H9 (cell line): ENCODE measurements at regions not wholly inside any gene's neighbourhood (a gene's known extent, or its start where the extent isn't known, plus 50 kb on each side); places are given as distances from the start of the nearest gene placed in this dataset.

Experiments
- DNase-seq: peaks from one replicate; pipeline ENCODE4 v3.0.0-alpha.2; 2017
- H2AFZ ChIP-seq: one replicate; pipeline ENCODE4 v1.6.1; 2013; ENCODE audit warnings: mild to moderate bottlenecking, low read length, control low read depth, moderate library complexity
- H2AK5ac ChIP-seq: 2 replicates; pipeline ENCODE4 v1.6.1; 2013; ENCODE audit warnings: low read length, control low read depth, mixed read lengths; ENCODE audit not compliant: insufficient read length
- H2BK120ac ChIP-seq: one replicate; pipeline ENCODE4 v1.6.1; 2013; ENCODE audit warnings: low read depth, mild to moderate bottlenecking, low read length, control low read depth, inconsistent platforms; ENCODE audit not compliant: poor library complexity, severe bottlenecking
- H2BK12ac ChIP-seq: 2 replicates; pipeline ENCODE4 v1.6.1; 2013; ENCODE audit warnings: low read length, control low read depth, mixed read lengths, low read depth; ENCODE audit not compliant: insufficient read length
- H2BK15ac ChIP-seq: 2 replicates; pipeline ENCODE4 v1.6.1; 2013; ENCODE audit warnings: low read depth, low read length, control low read depth
- H2BK20ac ChIP-seq: one replicate; pipeline ENCODE4 v1.6.1; 2013; ENCODE audit warnings: low read depth, mild to moderate bottlenecking, low read length, control low read depth, inconsistent platforms; ENCODE audit not compliant: poor library complexity, severe bottlenecking
- H2BK5ac ChIP-seq: 2 replicates; pipeline ENCODE4 v1.6.1; 2013; ENCODE audit warnings: low read length, control low read depth, mixed read lengths; ENCODE audit not compliant: insufficient read length
- H3K14ac ChIP-seq: 2 replicates; pipeline ENCODE4 v1.6.1; 2013; ENCODE audit warnings: low read length, control low read depth; ENCODE audit not compliant: insufficient read depth
- H3K18ac ChIP-seq: 2 replicates; pipeline ENCODE4 v1.6.1; 2013; ENCODE audit warnings: low read depth, mild to moderate bottlenecking, mixed read lengths, low read length, control low read depth; ENCODE audit not compliant: insufficient read length
- H3K23ac ChIP-seq: 2 replicates; pipeline ENCODE4 v1.6.1; 2013; ENCODE audit warnings: low read length, control low read depth, mixed read lengths, low read depth; ENCODE audit not compliant: insufficient read length
- H3K23me2 ChIP-seq: 2 replicates; pipeline ENCODE4 v1.6.1; 2013; ENCODE audit warnings: low read depth, mild to moderate bottlenecking, mixed read lengths, low read length, control low read depth; ENCODE audit not compliant: insufficient read length, poor library complexity, severe bottlenecking
- H3K27ac ChIP-seq: 2 replicates; pipeline ENCODE4 v1.5.1; 2013; ENCODE audit warnings: low read length, control low read depth, mixed read lengths, low read depth; ENCODE audit not compliant: insufficient read length
- H3K27me3 ChIP-seq: 2 replicates; pipeline ENCODE4 v1.6.1; 2013; ENCODE audit warnings: low read length, control low read depth, inconsistent platforms; ENCODE audit not compliant: insufficient read depth
- H3K4ac ChIP-seq: 2 replicates; pipeline ENCODE4 v1.6.1; 2013; ENCODE audit warnings: low read depth, mild to moderate bottlenecking, control low read depth, inconsistent platforms, low read length, moderate library complexity
- H3K4me1 ChIP-seq: 2 replicates; pipeline ENCODE4 v1.6.1; 2013; ENCODE audit warnings: low read length, control low read depth, inconsistent platforms; ENCODE audit not compliant: insufficient read depth
- H3K4me2 ChIP-seq: 2 replicates; pipeline ENCODE4 v1.6.1; 2013; ENCODE audit warnings: low read length, control low read depth, mixed read lengths; ENCODE audit not compliant: insufficient read length, insufficient read depth
- H3K56ac ChIP-seq: 2 replicates; pipeline ENCODE4 v1.6.1; 2013; ENCODE audit warnings: low read depth, mild to moderate bottlenecking, mixed read lengths, low read length, control low read depth; ENCODE audit not compliant: insufficient read length
- H3K79me1 ChIP-seq: 2 replicates; pipeline ENCODE4 v1.6.1; 2013; ENCODE audit warnings: low read depth, mild to moderate bottlenecking, moderate library complexity, low read length, control low read depth, inconsistent platforms; ENCODE audit not compliant: insufficient read depth, poor library complexity, severe bottlenecking
- H3K79me2 ChIP-seq: 2 replicates; pipeline ENCODE4 v1.6.1; 2013; ENCODE audit warnings: low read length, control low read depth, inconsistent platforms; ENCODE audit not compliant: insufficient read depth
- H3K9ac ChIP-seq: 2 replicates; pipeline ENCODE4 v1.6.1; 2013; ENCODE audit warnings: low read length, control low read depth, mixed read lengths; ENCODE audit not compliant: insufficient read length; ENCODE audit errors: extremely low read depth
- H3K9me3 ChIP-seq: one replicate; pipeline ENCODE4 v1.6.1; 2013; ENCODE audit warnings: low read depth, low read length, inconsistent platforms; ENCODE audit not compliant: control insufficient read depth
- H3T11ph ChIP-seq: one replicate; pipeline ENCODE4 v1.6.1; 2013; ENCODE audit warnings: mild to moderate bottlenecking, low read length, control low read depth, inconsistent platforms
- H4K20me1 ChIP-seq: one replicate; pipeline ENCODE4 v1.6.1; 2013; ENCODE audit not compliant: control insufficient read depth, insufficient read length, insufficient read depth
- H4K5ac ChIP-seq: 2 replicates; pipeline ENCODE4 v1.6.1; 2013; ENCODE audit warnings: low read depth, mild to moderate bottlenecking, mixed read lengths, low read length, control low read depth; ENCODE audit not compliant: insufficient read length
- H4K8ac ChIP-seq: replicated peaks from 2 replicates; pipeline ENCODE4 v1.6.1; 2013; ENCODE audit warnings: low read length, control low read depth, mixed read lengths, low read depth; ENCODE audit not compliant: insufficient read length
- H4K91ac ChIP-seq: 2 replicates; pipeline ENCODE4 v1.6.1; 2013; ENCODE audit warnings: low read depth, mild to moderate bottlenecking, moderate library complexity, mixed read lengths, low read length, control low read depth; ENCODE audit not compliant: insufficient read length
- H3K27ac Mint-ChIP-seq, 3 experiments: 2 replicates in 2 of 3; 3 replicates in 1 of 3; pipeline ENCODE4 v1.8.0; 2020 to 2021; ENCODE audit warnings: mixed read lengths in 3 of 3, mild to moderate bottlenecking in 1 of 3, moderate library complexity in 1 of 3
- H3K27me3 Mint-ChIP-seq: 2 replicates; pipeline ENCODE4 v1.8.0; 2021; ENCODE audit warnings: low read depth, mild to moderate bottlenecking, moderate library complexity, mixed read lengths
- H3K36me3 Mint-ChIP-seq, 3 experiments: 2 replicates in 2 of 3; 3 replicates in 1 of 3; pipeline ENCODE4 v1.8.0; 2020 to 2021; ENCODE audit warnings: low read depth in 3 of 3, mixed read lengths in 3 of 3; ENCODE audit not compliant: insufficient read depth in 1 of 3
- H3K4me1 Mint-ChIP-seq, 2 experiments: 2 replicates each; pipeline ENCODE4 v1.8.0; 2020; ENCODE audit warnings: mixed read lengths in 2 of 2
- H3K4me3 Mint-ChIP-seq, 2 experiments: 2 replicates in 1 of 2; 3 replicates in 1 of 2; pipeline ENCODE4 v1.8.0; 2020 to 2021; ENCODE audit warnings: mild to moderate bottlenecking in 2 of 2, mixed read lengths in 2 of 2, moderate library complexity in 1 of 2
- H3K9me3 Mint-ChIP-seq, 2 experiments: 2 replicates in 1 of 2; 3 replicates in 1 of 2; pipeline ENCODE4 v1.8.0; 2020; ENCODE audit warnings: mild to moderate bottlenecking in 2 of 2, mixed read lengths in 2 of 2, moderate library complexity in 1 of 2
- WGBS: extraction: QIAGEN DNeasy Blood & Tissue Kit; methylation state at CpG from one replicate; pipeline ENCODE4 v1.1.7; 2013; ENCODE audit warnings: missing lambda C conversion rate, low lambda C conversion rate, mixed read lengths; ENCODE audit not compliant: insufficient read length; ENCODE audit errors: extremely low coverage; 5-methylcytosine and 5-hydroxymethylcytosine counted together
- TF ChIP-seq, protein P1 (sequence below): fragments of 200-600 bp; sonication (generic); conservative IDR thresholded peaks from 3 replicates; pipeline ENCODE4 v1.8.0; 2021; ENCODE audit warnings: antibody characterized with exemption, mild to moderate bottlenecking

DNA sequence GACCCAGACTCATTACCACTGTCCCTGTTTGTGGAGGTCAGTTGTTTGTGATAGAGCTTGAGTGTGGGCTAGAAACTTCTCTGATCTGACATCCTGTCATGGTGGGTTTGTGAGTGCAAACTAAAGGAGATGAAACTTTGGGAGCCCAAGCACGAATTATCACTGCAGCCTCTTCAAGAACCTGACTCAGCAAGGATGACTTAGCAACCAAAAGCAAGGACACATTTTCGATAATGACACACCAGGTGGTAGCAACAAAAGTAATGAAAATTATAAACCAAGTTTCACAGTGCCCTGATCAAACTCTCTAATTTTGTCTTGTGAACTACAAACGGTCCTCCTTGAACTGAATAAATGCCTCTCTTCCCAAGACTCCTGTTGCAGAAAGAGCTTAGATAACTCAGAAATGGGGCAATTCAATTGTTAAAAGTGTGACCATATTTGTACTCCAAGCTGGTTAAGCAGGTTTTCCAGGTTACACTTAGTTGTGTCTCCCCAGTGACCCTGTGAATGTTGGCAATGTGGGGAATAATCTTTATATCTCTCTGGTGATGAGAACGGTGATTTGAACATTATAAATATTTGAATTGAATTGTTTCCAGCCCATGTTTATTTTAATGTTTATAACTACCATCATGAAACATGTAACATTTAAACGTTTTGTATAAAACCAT lies 52.6 kb upstream of the ATP8A1 start:
- Mint-ChIP-seq H3K4me3 (no peak overlapping the region), H3K9me3 (no peaks in the 10 kb centered on the region), H3K27ac (no peak overlapping the region; a peak in 1 of 7 replicates), H3K27me3 (no peaks in the 10 kb centered on the region), H3K4me1 (peaks cover 20 to 25% of the 10 kb centered on the region in 2 experiments), H3K36me3 (no peaks in the 10 kb centered on the region; a peak in 1 of 7 replicates)
- no peak overlapping the region for H3T11ph ChIP-seq
- no peak overlapping the region for H3K4ac ChIP-seq
- H2BK12ac ChIP-seq, result no peak overlapping the region
- H4K5ac ChIP-seq, result no peak overlapping the region
- TF ChIP-seq, protein P1, sequence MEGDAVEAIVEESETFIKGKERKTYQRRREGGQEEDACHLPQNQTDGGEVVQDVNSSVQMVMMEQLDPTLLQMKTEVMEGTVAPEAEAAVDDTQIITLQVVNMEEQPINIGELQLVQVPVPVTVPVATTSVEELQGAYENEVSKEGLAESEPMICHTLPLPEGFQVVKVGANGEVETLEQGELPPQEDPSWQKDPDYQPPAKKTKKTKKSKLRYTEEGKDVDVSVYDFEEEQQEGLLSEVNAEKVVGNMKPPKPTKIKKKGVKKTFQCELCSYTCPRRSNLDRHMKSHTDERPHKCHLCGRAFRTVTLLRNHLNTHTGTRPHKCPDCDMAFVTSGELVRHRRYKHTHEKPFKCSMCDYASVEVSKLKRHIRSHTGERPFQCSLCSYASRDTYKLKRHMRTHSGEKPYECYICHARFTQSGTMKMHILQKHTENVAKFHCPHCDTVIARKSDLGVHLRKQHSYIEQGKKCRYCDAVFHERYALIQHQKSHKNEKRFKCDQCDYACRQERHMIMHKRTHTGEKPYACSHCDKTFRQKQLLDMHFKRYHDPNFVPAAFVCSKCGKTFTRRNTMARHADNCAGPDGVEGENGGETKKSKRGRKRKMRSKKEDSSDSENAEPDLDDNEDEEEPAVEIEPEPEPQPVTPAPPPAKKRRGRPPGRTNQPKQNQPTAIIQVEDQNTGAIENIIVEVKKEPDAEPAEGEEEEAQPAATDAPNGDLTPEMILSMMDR, result no peak
- H3K79me1 ChIP-seq, result no peaks in the 10 kb centered on the region
- no peak overlapping the region for H2BK5ac ChIP-seq
- no peak overlapping the region for H3K23ac ChIP-seq
- no peak overlapping the region for H3K18ac ChIP-seq
- H3K14ac ChIP-seq, result no peak overlapping the region
- no peak overlapping the region for H4K91ac ChIP-seq
- H2AFZ ChIP-seq, result peak overlapping the region; percentile 68
- H3K27me3 ChIP-seq, result no peaks in the 10 kb centered on the region
- no peaks in the 10 kb centered on the region for H3K23me2 ChIP-seq
- H2BK20ac ChIP-seq, result no peak overlapping the region
- no peaks in the 10 kb centered on the region for H3K79me2 ChIP-seq
- no peak overlapping the region for H3K9ac ChIP-seq
- no peak overlapping the region for H2BK120ac ChIP-seq
- no CpG with 5 or more reads among the region's 5 CpGs for WGBS
- no peak overlapping the region for H3K56ac ChIP-seq
- no peak overlapping the region for H4K8ac ChIP-seq
- H3K27ac ChIP-seq, result no peak overlapping the region
- DNase-seq, result no peak
- H2BK15ac ChIP-seq, result no peak overlapping the region
- no peaks in the 10 kb centered on the region for H3K9me3 ChIP-seq
- H3K4me2 ChIP-seq, result no peak overlapping the region
- H4K20me1 ChIP-seq, result no peaks in the 10 kb centered on the region
- peaks cover 4% of the 10 kb centered on the region; the same call in 1 of the 2 replicates for H3K4me1 ChIP-seq
- no peak overlapping the region for H2AK5ac ChIP-seq
